ENCODE measurements at regions not wholly inside any gene's neighbourhood (a gene's known extent, or its start where the extent isn't known, plus 50 kb on each side); places are given as distances from the start of the nearest gene placed in this dataset.

DNA sequence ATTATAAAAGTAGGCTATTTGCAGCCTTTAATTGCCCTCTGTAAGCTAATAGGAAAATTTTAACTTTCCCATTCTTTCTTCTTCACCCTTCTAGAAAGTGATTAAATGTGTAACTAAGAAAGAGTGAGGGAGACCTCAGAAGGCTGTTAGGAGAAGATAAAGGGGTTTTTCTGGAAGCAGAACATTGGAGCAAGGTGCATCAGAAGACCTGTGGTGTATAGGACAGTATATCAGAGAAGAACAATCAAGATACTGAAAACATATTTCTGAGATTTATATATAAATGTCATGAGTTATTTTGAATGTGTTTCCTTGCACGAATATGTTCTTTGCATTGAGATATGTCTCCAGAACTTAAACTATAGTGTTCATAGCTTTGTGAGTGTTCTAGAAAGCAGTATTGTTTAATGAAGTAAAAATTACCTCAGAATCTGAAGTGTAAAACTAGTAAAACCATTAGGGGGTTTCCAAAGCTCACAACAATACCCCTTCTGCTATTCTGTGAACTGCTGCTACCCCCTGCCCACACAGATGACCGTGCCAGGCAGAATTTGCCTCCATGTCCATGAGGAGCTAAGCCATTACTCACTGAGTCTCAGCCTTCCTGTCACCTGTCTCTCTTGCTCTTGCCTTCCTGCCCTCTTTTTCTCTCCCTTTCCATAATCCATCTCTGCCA is 537.9 kb downstream of the EPHA4 start:
- Histone ChIP-seq H3K36me3 (ENCODE audit: control insufficient read depth, insufficient read depth, low read length) (no peaks in the 10 kb centered on the region), H3K27me3 (ENCODE audit: control insufficient read depth, insufficient read depth, low read length) (no peaks in the 10 kb centered on the region; the same call in 1 of the 2 replicates), H3K4me3 (ENCODE audit: low read depth, low read length) (no peak overlapping the region)
- POLR2A ChIA-PET = no interaction called here
- DNase-seq (ENCODE audit: low read depth) = no peak
- CTCF ChIA-PET = interaction anchor here (1.6 kb wide), 1 partner anchor 10 kb away, joined by 5 read pairs; no protein-coding TSS in a partner anchor
- TF ChIP-seq, protein P1, sequence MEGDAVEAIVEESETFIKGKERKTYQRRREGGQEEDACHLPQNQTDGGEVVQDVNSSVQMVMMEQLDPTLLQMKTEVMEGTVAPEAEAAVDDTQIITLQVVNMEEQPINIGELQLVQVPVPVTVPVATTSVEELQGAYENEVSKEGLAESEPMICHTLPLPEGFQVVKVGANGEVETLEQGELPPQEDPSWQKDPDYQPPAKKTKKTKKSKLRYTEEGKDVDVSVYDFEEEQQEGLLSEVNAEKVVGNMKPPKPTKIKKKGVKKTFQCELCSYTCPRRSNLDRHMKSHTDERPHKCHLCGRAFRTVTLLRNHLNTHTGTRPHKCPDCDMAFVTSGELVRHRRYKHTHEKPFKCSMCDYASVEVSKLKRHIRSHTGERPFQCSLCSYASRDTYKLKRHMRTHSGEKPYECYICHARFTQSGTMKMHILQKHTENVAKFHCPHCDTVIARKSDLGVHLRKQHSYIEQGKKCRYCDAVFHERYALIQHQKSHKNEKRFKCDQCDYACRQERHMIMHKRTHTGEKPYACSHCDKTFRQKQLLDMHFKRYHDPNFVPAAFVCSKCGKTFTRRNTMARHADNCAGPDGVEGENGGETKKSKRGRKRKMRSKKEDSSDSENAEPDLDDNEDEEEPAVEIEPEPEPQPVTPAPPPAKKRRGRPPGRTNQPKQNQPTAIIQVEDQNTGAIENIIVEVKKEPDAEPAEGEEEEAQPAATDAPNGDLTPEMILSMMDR (IDR thresholded peaks at IDR 0.05; ENCODE audit: insufficient read depth, low read depth, low read length) = no peak

DNA sequence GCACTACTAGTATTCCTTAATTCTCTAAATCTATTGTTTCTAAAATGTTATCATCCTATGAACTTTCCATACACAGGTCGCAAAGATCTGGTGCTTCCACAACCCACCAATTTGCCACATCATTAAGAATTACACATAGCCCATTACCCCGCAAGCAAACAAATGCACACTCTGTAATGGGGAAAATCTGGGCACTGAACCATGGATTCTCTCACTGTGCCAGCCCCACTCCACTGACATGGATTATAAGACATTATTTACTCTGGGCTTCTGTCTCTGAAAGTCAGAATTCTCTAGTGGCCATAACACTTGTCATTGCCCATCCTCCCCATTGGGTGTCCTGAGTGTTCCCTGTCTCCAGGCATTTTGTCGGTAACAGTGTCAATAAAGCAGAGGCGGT is 537.1 kb downstream of the EPHA4 start:
- DNase-seq (ENCODE audit: low read depth) = no peak
- H3K27me3 ChIP-seq (ENCODE audit: control insufficient read depth, insufficient read depth, low read length) = no peaks in the 10 kb centered on the region; the same call in 1 of the 2 replicates

DNA sequence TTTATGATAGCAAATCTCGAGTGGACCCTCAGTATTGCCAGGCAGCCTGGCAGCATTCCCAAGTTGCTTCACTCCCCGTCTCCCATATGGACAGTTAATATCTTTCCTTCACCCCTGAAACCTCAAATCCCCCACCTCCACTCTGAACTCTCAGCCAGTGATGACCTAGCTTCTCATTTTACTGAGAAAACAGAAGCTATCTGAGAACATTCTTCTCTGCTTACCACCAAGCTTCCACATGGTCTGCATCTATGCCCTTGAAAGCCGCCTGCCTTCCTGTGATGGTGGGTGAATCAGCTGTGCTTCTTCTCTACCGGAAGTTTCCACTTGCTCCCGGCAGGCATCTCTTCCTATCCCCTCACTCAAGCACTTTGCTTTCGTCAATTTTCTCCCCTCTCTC is 529.2 kb downstream of the EPHA4 start:
- POLR2A ChIA-PET = no interaction called here
- Histone ChIP-seq H3K27me3 (ENCODE audit: control insufficient read depth, insufficient read depth, low read length) (no peaks in the 10 kb centered on the region; the same call in 1 of the 2 replicates), H3K4me3 (ENCODE audit: low read depth, low read length) (no peak overlapping the region), H3K36me3 (ENCODE audit: control insufficient read depth, insufficient read depth, low read length) (no peaks in the 10 kb centered on the region)
- no peak for DNase-seq (ENCODE audit: low read depth)
- TF ChIP-seq, protein P1 (IDR thresholded peaks at IDR 0.05; ENCODE audit: insufficient read depth, low read depth, low read length) = no peak
- CTCF ChIA-PET = interaction anchor here (0.5 to 1.1 kb wide), 2 partner anchors 12 to 34 kb away, joined by 3 read pairs; no protein-coding TSS in a partner anchor

More for the DNA sequence above, 537.1 kb downstream of the EPHA4 start:
- TF ChIP-seq, protein P1 (IDR thresholded peaks at IDR 0.05; ENCODE audit: insufficient read depth, low read depth, low read length) = no peak
- Histone ChIP-seq H3K4me3 (ENCODE audit: low read depth, low read length) (no peak overlapping the region), H3K36me3 (ENCODE audit: control insufficient read depth, insufficient read depth, low read length) (no peaks in the 10 kb centered on the region)
- CTCF ChIA-PET = interaction anchor here (1.6 kb wide), 1 partner anchor 10 kb away, joined by 5 read pairs; no protein-coding TSS in a partner anchor
- POLR2A ChIA-PET = no interaction called here

DNA sequence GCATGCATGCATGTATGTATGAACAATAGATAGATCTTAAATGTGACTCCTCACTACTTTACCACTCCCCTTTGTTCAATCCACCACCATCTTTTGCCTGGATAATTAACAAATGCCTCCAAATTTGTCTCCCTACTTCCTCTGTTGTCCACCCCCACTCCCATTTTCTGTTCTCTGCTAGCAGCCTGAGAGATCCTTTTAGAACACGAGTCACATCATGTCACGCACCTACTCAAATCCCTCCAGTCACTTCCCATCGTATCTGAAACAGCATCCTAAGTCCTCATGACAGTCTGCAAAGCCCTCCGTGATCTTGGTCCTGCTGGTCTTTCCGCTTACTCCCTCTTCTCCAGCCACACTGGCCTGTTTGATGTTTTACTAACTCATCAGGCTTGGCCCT is 527.3 kb downstream of the EPHA4 start:
- DNase-seq (ENCODE audit: low read depth) = no peak
- TF ChIP-seq, protein P1 (IDR thresholded peaks at IDR 0.05; ENCODE audit: insufficient read depth, low read depth, low read length) = no peak
- H3K36me3 ChIP-seq (ENCODE audit: control insufficient read depth, insufficient read depth, low read length) = no peaks in the 10 kb centered on the region
- no peaks in the 10 kb centered on the region; the same call in 1 of the 2 replicates for H3K27me3 ChIP-seq (ENCODE audit: control insufficient read depth, insufficient read depth, low read length)
- H3K4me3 ChIP-seq (ENCODE audit: low read depth, low read length) = no peak overlapping the region
- ChIA-PET POLR2A (no interaction called here), CTCF (no interaction called here)

DNA sequence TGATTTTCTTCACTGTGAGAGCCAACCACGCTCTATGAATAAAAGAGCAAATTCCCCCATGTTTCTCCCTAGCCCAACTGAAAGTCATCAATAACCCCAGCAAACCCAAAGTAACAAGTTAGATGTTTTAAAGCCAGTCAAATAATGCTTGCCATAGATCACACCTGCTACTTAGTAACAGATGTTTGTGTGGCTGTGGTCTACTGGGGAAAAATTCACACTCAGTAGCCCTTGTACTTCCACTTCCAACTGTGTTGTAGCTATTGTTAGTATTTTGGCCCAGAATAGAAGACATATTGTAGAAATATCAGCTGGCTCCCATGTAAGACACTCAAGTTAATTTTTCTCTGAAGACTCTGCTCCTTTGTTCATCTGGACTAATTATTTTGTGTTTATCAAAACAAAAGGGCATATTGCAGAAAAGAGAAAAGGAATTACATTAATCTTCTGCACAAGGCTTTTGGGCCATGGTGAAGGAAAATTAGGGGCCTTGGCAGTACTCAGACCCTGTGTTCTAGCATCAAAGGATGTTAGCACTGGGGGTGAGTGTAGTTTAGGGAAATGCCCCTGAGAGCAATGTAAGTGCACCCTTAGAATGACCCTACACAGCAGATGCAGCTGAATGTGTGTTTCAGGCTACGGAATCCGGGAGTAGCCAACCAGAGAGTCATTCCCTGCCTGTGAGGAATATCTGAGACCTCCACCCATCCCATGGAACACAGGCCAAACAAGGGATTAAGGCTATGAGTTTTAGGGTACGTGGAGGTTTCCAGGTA is 521.9 kb downstream of the EPHA4 start:
- CTCF ChIA-PET = no interaction called here
- no peak for DNase-seq (ENCODE audit: low read depth)

More for the DNA sequence above, 521.9 kb downstream of the EPHA4 start:
- Histone ChIP-seq H3K27me3 (ENCODE audit: control insufficient read depth, insufficient read depth, low read length) (peaks cover 3% of the 10 kb centered on the region), H3K4me3 (ENCODE audit: low read depth, low read length) (no peak overlapping the region), H3K36me3 (ENCODE audit: control insufficient read depth, insufficient read depth, low read length) (no peaks in the 10 kb centered on the region)
- POLR2A ChIA-PET = no interaction called here
- TF ChIP-seq, protein P1 (IDR thresholded peaks at IDR 0.05; ENCODE audit: insufficient read depth, low read depth, low read length) = no peak
